ENCODE measurements at regions not wholly inside any gene's neighbourhood (a gene's known extent, or its start where the extent isn't known, plus 50 kb on each side); places are given as distances from the start of the nearest gene placed in this dataset.
"Not testable (repeated sequence)": the region's sequence is repeated elsewhere in the genome, so short reads cannot be mapped to it uniquely, and the experiment has no call there.

DNA sequence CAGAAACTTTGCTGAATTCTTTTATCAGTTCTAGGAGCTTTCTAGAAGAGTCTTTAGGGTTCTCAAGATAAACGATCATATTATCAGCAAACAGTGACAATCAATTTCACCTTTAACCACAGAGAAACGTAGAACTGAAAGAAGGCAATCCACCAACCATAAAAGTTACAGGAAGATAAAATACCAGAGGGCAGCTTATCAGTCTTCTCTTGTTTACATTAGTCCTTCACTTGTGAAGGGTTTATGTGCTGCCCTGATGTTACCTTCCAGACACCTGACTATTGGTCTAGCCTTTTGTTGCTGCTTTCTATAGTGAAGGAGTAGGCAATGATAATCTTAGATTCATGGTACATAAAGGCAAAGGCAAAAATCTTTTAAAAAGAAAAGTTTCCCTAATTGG lies 73.2 kb upstream of the EFCAB3 start:
- Histone ChIP-seq H3K27me3 (peaks cover 0 to 15% (median 0%) of the 10 kb centered on the region in 7 donors), H3K4me3 (no peak overlapping the region), H3K27ac (no peak overlapping the region), H3K4me1 (no peaks in the 10 kb centered on the region), H3K36me3 (no peaks in the 10 kb centered on the region), H3K9me3 (peaks cover 0 to 3% (median 0%) of the 10 kb centered on the region in 11 donors)
- DNase-seq (no peak), ATAC-seq (no peak)
- TF ChIP-seq, protein P1, sequence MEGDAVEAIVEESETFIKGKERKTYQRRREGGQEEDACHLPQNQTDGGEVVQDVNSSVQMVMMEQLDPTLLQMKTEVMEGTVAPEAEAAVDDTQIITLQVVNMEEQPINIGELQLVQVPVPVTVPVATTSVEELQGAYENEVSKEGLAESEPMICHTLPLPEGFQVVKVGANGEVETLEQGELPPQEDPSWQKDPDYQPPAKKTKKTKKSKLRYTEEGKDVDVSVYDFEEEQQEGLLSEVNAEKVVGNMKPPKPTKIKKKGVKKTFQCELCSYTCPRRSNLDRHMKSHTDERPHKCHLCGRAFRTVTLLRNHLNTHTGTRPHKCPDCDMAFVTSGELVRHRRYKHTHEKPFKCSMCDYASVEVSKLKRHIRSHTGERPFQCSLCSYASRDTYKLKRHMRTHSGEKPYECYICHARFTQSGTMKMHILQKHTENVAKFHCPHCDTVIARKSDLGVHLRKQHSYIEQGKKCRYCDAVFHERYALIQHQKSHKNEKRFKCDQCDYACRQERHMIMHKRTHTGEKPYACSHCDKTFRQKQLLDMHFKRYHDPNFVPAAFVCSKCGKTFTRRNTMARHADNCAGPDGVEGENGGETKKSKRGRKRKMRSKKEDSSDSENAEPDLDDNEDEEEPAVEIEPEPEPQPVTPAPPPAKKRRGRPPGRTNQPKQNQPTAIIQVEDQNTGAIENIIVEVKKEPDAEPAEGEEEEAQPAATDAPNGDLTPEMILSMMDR (IDR thresholded peaks at IDR 0.05) = no peak
- intact Hi-C loops (cut with DNase I) = no loop called here
- WGBS, 2 donors = 6 to 14% methylated on average over 2 of the region's 2 CpGs

DNA sequence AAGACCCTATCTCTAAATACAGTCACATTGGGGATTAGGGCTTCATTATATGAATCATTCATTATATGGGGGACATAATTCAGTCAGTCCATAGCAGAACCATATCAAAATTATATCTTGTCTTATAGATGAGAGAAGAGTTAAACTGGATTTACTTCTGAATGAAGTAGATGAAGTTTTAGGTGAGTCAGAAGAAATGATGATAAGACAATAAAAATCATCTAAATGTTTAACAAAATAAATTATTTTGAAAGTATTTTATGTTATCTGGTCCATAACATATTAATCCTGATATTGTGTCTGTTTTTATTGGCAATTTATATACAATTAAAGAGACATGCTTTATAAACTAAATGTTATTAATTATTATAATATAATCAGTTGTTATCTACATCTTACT lies 76.9 kb upstream of the EFCAB3 start:
- Histone ChIP-seq H3K36me3 (no peaks in the 10 kb centered on the region), H3K27ac (no peak overlapping the region), H3K27me3 (peaks cover 0 to 14% (median 0%) of the 10 kb centered on the region in 7 donors), H3K4me1 (no peaks in the 10 kb centered on the region), H3K4me3 (no peak overlapping the region), H3K9me3 (peaks cover 0 to 18% (median 0%) of the 10 kb centered on the region in 11 donors)
- ATAC-seq = no peak
- DNase-seq = no peak
- intact Hi-C loops (cut with DNase I) = no loop called here
- TF ChIP-seq, protein P1 (IDR thresholded peaks at IDR 0.05) = no peak

DNA sequence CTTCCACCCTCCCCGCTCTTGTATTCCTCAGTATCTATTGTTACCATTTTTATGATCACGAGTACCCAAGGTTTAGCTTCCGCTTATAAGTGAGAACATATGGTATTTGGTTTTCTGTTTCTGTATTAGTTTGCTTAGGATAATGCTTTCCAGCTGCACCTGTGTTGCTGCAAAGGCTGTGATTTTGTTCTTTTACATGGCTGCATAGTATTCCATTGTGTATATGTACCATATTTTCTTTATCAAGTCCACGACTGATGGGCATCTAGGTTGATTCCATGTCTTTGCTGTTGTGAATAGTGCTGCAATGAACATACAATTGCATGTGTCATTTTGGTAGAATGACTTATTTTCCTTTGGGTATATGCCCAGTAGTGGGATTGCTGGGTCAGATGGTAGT lies 79.7 kb upstream of the EFCAB3 start:
- TF ChIP-seq, protein P1 (IDR thresholded peaks at IDR 0.05) = no peak
- intact Hi-C loops (cut with DNase I) = no loop called here
- Histone ChIP-seq H3K4me3 (no peak overlapping the region), H3K27ac (no peak overlapping the region), H3K4me1 (no peaks in the 10 kb centered on the region), H3K36me3 (no peaks in the 10 kb centered on the region), H3K27me3 (peaks cover 0 to 10% (median 0%) of the 10 kb centered on the region in 7 donors), H3K9me3 (peaks cover 0 to 18% (median 0%) of the 10 kb centered on the region in 11 donors)
- no peak for DNase-seq
- 82 to 87% methylated on average over 4 of the region's 4 CpGs for WGBS, 2 donors
- no peak for ATAC-seq

DNA sequence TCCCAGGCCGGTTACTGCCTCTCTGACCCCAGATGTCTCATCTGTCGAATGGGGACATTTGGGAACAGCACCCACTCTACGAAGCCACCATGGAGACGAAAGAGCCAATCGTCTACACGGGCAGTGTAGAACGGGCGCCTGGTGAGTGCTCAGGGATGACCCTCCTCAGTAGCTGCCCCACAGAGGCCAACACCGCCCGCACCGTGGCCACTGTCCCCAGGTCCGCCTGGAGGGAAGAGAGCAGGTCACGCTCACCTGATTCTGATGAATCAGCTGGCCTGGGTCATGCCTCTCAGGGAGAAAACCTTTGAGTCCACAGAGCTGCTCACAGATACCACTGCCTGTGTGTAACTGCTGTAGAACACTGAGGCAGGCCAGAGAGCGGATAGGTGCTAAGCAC lies 105.1 kb upstream of the EFCAB3 start:
- intact Hi-C loops (cut with DNase I); DNase-seq; H3K4me3 ChIP-seq; ATAC-seq; H3K36me3 ChIP-seq; H3K27ac ChIP-seq; H3K4me1 ChIP-seq; H3K27me3 ChIP-seq; H3K9me3 ChIP-seq: not testable (repeated sequence)
- WGBS, 2 donors = 93 to 95% methylated on average over 12 to 14 of the region's 14 CpGs

DNA sequence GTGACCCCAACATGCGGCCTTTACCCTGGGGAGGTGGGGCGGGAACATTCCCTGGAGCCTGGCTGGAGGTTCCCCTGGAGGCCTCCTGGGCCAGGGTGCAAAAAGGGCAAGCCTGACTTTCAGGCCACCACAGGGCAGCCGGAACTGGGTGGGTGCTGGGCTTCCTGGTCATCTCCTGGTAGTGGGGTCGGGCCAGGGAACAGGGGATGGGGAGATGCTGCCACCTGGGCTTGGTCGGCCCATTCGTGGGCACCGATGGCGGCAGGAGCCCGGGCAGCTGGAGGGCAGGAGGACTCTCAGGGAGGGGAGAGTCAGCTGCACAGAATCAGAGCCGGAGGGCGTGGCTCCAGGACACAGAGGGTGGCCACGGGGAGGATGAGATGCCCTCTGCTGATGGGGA lies 112.0 kb upstream of the EFCAB3 start:
- H3K36me3 ChIP-seq; ATAC-seq; H3K4me1 ChIP-seq; DNase-seq; intact Hi-C loops (cut with DNase I); H3K4me3 ChIP-seq; H3K9me3 ChIP-seq; H3K27ac ChIP-seq; H3K27me3 ChIP-seq: not testable (repeated sequence)
- 70 to 94% methylated on average over 5 to 8 of the region's 12 CpGs for WGBS, 2 donors

DNA sequence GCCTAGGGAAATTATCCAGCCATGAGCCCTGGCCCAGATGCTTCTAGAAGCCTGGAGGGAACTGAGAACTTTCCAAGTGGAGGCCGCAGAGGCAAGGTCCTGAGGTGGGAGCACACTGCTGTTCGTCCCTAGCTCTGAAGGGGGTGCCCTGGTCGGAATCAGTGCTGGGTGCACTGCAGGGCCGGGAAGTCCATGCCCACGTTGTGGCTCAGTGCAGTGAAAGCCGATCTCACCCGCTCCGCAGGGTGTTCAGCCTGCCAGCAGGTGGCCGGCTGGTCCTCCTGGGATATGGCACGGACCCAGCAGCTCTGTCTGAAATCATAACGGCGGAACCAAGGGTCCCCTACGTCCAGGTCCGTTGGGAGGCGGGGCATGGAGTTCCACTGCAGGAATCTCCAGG lies 115.4 kb upstream of the EFCAB3 start:
- ATAC-seq; H3K27me3 ChIP-seq; H3K9me3 ChIP-seq; H3K4me1 ChIP-seq; DNase-seq; H3K36me3 ChIP-seq; H3K4me3 ChIP-seq; intact Hi-C loops (cut with DNase I); H3K27ac ChIP-seq: not testable (repeated sequence)
- 66% methylated on average over 6 of the region's 15 CpGs; no CpG with 5 or more reads in 1 of the 2 donors for WGBS, 2 donors

DNA sequence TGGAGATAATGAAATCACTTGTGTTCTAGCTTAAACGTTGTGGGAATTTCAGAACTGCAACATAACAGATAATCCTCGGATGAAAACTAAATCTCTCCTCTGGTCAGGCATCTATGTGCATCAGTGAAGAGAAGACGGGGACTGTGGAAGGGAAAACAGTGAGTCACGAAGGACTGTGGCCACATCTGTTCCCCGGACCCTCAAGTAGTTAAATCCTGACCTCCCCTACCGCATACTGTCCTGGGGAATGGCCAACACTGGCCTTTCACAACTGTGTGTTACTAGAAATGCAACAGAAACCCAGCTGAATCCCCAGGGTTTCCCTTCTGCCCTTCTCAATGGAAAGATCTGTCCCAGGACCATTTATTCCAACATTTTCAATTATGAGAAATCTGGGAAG lies 124.6 kb upstream of the EFCAB3 start:
- DNase-seq; H3K36me3 ChIP-seq; H3K4me3 ChIP-seq; H3K27ac ChIP-seq; H3K9me3 ChIP-seq; ATAC-seq; intact Hi-C loops (cut with DNase I); H3K4me1 ChIP-seq; H3K27me3 ChIP-seq: not testable (repeated sequence)
- 53 to 64% methylated on average over 6 of the region's 6 CpGs for WGBS, 2 donors

DNA sequence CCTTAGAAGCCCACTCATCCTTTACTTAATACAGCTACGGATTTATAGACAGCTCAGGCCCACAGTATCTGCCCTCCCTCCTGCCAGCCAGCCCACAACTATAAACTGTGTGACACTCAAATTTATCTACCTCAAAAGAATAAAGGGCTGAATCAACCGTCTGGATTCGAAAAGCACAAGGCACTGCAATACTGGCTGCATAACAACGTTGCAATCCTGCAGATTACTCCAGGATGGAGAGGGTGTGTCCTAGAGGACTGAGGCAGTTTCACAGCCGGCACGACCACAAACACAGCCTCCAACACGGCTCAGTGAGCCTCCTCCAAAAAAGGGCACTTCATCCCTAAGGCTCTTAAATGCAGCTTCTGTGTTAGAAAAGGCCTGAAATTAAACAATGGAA lies 138.3 kb upstream of the EFCAB3 start:
- H3K27ac ChIP-seq; H3K4me3 ChIP-seq; H3K4me1 ChIP-seq; H3K36me3 ChIP-seq; intact Hi-C loops (cut with DNase I); ATAC-seq; DNase-seq; H3K27me3 ChIP-seq: not testable (repeated sequence)
- H3K9me3 ChIP-seq = peaks cover 0 to 16% (median 0%) of the 10 kb centered on the region in 11 donors
- 31 to 32% methylated on average over 7 of the region's 7 CpGs for WGBS, 2 donors

DNA sequence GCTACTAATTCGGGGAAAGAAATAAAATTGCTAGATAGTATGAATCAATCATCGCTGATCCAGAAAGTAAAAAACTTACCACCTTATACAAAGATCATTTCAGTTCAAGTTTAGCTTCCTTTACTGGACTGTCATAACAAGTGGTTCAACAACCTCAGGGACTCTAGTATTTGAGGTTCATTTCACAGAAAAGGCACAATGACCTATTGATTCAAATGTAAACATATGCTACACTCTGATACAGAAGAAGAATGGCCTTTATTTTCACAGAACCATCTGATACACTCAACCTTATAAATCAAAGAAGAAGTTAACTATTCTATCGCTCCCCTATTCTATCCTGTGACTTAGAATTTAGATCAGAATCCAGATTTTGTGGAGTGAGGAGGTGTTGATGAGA lies 140.8 kb upstream of the EFCAB3 start:
- H3K4me1 ChIP-seq; intact Hi-C loops (cut with DNase I); H3K36me3 ChIP-seq; DNase-seq; ATAC-seq; H3K27ac ChIP-seq; H3K4me3 ChIP-seq; H3K27me3 ChIP-seq: not testable (repeated sequence)
- peaks cover 0 to 10% (median 0%) of the 10 kb centered on the region in 11 donors for H3K9me3 ChIP-seq
- 80 to 86% methylated on average over 3 of the region's 3 CpGs for WGBS, 2 donors
